HTR-8/SVneo (cell line): ENCODE measurements at regions not wholly inside any gene's neighbourhood (a gene's known extent, or its start where the extent isn't known, plus 50 kb on each side); places are given as distances from the start of the nearest gene placed in this dataset.

Source experiments
- DNase-seq: peaks from one replicate; pipeline ENCODE4 v3.0.0; 2011; ENCODE audit warnings: low spot score, mixed read lengths; ENCODE audit not compliant: insufficient read length
- FAIRE-seq: peaks from 2 replicates; lab custom pipeline; 2011; peaks lifted over from hg19 to GRCh38; lab: Jason Lieb, UNC

DNA sequence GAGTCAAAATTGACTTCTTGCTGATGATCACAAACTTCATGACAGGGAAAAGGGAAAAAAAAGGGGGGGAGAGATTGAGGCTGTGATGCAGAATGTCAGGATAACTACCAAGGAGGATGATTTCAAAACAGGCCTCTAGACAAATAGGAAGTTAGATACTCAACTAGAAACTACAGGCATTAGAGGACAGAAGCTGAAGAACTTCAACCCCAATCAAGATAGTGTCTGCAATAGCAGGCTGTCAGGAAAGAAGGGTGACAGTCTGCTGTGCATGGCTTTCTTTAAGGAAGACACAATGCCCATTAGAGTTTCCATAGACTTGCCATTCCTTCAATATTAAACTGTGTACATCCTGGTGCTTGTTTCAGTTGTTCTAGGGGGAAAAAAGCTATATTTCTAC is 257.2 kb downstream of the TTLL7 start:
- FAIRE-seq: no peak
- DNase-seq: no peak

DNA sequence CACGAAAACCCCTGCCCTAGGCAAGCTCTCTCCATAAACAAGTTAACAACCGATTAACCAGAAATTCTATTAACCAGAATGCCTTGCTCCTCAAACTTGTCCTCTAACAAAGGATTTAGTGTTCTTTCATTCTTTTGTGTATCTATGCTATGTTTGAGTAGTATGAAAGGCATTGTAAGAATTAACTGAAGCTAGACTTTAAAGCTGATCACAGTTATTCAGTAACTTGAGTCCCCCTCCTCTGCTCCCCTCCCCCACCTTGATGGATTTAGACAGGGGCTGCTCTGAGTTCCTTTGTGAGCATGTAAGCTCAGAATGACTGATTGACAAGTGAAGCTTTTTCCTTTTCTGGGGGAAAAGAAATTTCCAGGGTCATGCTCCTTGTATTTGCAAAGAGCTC is 257.6 kb downstream of the TTLL7 start:
- FAIRE-seq (no peak), DNase-seq (no peak)

DNA sequence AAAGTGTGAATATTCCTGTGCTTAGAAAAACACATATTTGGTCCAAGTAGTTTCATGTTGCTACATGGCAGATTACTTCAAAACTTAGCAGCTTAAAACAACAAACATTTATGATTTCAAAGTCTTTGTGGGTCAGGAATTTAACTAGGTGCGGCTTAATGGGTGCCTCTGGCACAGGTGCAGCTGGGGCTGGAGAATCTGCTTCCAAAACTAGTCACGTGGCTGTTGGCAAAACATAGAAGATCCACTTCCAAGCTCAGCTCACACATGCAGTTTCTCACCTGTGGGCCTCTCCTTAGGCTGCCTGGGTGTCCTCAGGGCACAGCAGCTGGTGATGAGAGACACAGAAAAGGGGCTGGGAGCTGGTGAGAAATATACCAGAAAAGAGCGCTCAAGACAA is 263.4 kb downstream of the TTLL7 start:
- no peak for FAIRE-seq
- no peak for DNase-seq

DNA sequence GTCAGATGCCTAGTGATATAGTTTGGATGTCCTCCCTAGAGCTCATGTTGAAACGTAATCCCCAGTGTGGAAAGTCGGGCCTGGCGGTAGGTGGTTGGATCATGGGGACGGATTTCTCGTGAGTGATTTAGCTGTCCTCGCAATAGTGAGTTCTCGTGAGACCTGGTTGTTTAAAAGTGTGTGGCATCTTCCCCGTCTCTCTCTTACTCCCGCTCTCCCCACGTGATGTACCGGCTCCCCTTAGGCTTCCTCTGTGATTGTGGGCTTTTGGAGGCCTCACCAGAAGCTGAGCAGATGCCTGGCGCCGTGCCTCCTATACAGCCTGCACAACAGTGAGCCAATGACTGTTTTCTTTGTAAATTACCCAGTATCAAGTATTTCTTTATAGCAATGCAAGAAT is 264.5 kb downstream of the TTLL7 start:
- no peak for DNase-seq

DNA sequence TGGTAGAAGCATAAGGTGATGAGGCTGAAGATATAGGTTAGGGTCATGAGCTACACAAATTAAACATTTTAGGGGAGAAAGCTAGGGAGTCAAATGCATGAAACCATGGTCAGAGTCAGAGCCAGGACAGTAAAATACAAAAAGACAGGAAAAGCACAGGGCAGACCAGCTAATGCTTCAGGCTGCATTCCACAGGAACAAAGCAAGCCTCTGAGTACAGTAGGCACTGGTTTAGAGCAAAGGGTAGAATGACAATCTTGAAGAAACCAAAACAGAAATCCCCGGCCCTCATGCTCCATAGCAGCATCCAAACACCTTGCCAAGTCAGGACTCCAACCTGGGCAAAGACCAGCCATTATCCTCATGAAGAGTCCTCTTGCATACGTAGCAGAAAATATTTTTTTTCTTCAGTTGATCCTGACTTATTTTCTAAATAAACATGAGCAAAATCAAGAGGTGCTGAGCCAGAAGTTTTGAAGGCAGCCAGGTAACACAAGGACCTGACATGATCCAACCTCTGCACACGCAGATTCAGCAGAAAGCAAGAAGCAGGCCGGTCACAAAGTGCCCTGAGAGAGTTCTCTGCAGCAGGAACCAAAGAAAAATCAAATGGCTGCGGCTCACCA is 273.1 kb downstream of the TTLL7 start:
- FAIRE-seq: no peak
- no peak for DNase-seq

More for the DNA sequence above, 264.5 kb downstream of the TTLL7 start:
- no peak for FAIRE-seq

DNA sequence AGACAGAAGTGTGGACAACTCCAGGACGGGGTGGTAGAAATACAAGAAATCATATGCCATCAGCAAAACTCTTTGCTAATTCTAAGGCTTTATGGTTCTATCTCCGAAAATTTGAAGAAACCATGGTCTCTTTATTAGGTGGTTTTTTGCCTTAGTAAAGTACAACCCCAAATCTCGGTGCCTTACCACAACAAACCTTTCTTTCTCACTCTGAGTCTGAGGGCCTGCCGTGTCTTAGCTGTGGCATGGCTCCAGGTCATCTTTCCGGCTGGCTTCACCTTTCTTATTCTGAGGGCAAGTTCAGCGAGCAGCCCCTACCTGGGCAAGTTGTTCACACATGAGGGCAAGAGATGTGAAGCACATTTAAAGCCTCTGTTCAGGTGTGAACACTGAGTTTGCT is 280.6 kb downstream of the TTLL7 start:
- DNase-seq (no peak), FAIRE-seq (no peak)

DNA sequence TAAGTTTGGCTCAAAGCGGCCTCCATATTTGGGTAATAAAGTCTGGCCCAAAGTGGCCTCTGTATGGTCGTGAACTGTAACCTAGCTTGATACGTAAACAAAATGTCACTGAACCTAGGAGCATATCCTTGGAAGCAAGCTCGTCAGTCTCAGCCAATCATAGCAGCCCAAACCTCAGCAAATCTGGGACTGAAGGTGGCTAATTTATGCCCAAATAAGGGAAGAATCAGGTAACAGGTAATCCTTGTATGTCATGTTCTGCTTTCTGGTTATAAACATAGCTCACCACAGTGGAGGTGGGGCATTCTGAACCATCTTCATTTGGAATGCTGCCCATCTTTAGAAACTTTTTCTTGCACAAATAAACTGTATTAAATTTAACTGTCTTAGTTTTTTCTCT is 281.1 kb downstream of the TTLL7 start:
- no peak for DNase-seq
- FAIRE-seq: no peak

DNA sequence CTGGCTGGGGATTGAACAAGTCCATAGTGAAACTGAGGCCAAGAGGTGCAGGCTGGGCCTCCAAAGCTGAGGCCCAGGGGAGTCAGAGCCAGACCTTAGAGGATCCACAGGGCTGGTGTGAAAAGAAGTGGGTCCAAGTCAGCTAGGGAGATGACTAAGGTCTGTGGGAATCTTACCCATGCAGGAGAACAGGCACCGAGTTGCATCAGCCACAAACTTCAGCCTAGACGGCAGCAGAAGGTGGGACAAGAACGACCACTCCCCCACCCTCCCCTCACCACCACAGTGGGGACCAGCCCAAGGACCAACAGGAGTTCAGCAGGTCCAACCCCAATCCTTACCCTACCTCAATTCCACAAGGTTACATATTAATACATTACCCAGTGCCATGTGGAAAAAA is 282.3 kb downstream of the TTLL7 start:
- FAIRE-seq (no peak), DNase-seq (no peak)

DNA sequence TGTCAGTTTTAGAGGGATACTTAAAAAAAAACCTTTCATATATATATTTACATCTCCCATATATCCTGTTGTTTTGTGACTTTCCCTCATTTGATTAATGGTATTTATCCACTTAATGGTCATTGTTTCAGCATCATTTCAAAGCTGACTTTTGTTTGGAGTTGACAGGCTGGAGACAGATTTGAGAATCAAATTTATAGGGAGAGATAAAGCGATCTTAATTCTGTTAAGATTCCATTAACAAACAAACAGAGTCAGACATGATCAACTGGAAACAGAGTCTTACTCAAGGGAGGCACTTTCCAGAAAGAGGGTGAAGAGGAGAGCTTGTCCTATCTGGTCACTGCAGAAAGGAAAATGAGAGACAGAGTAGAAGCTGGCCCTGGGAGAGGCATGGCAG is 283.4 kb downstream of the TTLL7 start:
- DNase-seq (no peak), FAIRE-seq (no peak)

DNA sequence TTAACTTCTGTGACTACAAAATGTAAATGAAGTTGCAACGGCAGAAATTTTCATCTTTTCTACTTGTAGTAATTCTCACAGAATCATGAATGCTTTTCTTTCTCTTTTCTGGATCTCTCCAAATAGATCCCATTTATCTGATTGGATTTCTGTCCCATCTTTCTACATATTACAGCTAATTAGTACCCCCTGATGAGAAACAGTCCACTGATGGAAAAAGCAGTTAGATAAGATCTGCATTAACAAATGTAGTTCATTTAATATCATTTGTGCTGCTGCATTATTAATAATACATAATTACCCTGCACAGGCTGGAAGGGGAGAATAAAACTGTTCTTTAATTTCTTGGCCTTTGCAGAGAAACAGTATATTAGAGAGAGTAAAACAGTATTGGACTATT is 289.3 kb downstream of the TTLL7 start:
- DNase-seq: no peak
- FAIRE-seq: no peak

DNA sequence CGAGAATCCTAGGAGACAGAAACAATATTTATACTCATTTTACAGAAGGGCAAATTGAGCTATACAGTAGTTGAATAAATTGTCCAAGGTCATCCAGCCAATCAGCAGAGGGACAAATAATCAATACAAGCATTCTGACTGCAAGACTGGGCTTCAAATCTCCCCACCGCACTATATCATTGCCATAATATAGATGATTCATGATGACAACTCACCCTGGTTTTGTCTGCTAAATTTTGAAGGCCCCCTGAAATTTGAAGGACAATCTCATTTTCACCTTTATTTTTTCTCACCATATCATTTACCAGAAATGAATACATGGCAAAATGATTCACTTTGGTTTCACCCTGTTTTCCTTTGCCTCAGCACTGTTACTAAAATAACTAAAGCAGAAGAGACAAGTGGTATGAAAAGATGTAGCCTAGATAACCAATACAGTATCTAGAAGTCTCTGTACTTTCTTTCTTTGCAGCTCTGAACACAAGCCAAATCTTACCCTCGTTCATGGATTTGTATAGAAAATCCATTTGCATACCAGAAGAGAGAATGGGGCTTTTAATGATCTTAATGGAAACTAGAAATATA is 292.5 kb downstream of the TTLL7 start:
- FAIRE-seq: no peak
- no peak for DNase-seq

DNA sequence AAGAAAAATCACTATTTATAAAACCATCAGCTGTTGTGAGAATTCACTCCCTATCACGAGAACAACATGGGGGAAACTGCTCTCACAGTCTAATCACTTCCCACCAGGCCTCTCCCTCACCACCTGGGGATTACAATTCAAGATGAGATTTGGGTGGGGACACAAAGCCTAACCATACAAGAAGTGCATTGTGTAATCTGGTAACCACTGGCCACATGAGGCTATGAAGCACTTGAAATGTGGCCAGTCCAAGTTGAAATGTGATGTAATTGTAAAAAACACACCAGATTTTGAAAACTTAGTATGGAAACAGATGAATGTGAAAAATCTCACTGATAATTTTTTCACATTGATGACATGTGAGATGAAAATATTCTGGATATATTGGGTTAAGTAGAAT is 293.8 kb downstream of the TTLL7 start:
- no peak for FAIRE-seq

DNA sequence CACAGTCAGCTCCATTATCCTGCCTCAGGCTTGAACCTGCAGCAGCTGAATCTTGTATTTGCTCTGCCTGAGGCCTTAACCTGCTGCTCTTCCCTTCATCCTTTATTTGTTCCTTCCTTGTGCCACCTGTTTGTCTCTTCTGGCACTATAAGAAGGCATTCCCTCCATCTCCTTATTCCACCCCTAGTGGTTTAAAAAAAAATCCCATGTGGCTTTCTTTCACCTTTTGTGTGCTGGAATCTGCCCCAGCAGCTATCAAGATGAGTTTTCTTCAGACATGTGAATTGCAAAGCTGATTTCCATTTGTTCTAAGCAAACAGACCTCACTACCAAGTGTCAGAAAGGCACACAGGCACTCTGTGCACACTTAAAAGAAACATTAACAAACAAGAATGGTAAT is 294.6 kb downstream of the TTLL7 start:
- FAIRE-seq (no peak), DNase-seq (no peak)

More for the DNA sequence above, 293.8 kb downstream of the TTLL7 start:
- DNase-seq: no peak

DNA sequence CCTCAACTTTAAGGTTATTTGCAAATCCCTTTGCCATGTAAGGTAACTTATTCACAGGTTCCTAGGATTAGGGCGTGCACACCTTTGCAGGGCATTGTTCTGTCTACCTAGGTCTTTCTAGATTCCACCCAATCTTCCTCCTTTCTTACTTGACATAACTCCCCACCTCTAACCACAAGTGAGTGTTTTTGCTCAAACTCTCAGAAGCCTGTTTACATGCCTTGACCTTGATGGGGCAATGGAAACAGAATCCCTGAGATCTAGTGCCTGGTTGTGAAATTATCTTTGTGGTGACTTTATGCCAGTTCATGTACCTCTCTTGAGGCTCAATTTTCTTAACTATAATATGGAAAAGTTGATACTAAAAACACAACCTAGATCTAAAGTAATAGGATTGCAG is 296.6 kb downstream of the TTLL7 start:
- DNase-seq (no peak), FAIRE-seq (no peak)

DNA sequence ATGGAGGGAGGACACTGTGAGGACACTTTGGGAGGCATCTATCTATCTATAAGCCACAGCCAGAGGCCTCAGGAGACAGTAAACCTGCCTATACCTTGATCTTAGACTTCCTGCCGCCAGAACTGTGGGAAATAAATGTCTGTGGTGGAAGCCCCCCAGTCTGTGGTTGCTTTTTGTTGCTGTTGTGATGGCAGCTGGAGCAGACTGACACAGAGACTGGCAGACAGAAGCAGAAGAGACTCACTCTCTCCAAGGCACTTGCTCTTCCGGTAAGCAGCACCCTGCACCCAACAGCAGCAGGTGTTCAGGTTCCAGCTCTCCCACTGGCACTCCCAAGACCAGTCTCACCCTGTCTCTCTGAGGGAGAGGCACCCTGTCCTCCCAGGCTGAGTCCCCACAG is 297.6 kb downstream of the TTLL7 start:
- DNase-seq: no peak
- no peak for FAIRE-seq

DNA sequence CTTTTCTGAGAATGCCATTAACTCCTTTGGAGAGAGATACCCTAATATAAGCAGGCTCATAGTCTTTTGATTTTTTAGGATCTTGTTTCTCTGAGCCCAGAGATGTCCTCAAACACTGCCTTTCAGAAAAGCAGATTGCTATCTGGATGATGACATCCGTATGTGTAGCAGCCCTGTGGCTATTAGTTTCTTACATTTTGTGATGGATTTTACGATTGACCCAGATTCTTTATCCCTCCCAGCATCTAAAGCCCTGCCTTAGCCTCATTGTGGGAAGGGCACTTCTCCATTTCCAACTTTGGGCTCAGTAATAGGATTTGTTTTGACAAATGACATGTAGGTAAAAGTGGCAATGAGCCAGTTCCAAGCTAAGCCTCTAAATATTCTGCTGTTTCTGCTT is 300.3 kb downstream of the TTLL7 start:
- DNase-seq: no peak
- FAIRE-seq: no peak

DNA sequence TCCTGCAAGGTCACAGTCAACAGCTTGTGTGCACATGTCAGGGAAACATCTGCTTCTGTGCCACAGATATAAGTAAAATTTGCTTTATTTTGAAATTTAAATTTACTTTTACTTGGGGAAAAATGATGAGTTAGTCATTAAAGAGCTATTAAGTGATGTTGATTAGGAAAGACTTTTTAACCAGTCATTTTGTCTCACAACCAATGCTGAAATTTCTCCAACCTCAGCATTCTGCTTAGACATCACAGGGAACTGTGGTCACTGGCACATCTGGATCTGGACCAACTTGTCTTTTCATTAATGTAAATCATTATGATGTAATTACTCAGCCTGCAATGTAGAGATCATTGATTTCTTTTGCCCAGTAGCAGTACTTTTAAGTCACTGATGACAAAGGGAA is 301.0 kb downstream of the TTLL7 start:
- no peak for FAIRE-seq
- no peak for DNase-seq

DNA sequence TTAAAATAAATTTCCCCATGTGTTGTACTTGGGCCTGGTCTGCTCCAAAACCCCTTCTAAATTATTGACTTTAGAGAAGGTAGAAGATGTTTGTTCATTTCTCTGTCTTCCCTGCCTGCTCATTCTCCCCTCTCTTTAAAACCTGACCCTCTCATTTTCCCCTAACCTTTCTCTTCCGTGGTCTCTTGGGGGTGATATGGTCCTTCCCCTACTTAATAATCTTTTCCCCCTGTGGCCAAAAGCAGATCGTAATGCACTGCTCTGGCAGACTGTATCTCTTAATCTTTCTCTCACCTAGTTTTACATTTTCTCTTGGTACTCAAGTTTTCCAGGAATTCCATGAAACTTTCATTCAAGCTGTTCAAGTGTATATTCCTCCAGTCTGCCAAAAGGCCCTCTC is 301.7 kb downstream of the TTLL7 start:
- no peak for FAIRE-seq
- no peak for DNase-seq

DNA sequence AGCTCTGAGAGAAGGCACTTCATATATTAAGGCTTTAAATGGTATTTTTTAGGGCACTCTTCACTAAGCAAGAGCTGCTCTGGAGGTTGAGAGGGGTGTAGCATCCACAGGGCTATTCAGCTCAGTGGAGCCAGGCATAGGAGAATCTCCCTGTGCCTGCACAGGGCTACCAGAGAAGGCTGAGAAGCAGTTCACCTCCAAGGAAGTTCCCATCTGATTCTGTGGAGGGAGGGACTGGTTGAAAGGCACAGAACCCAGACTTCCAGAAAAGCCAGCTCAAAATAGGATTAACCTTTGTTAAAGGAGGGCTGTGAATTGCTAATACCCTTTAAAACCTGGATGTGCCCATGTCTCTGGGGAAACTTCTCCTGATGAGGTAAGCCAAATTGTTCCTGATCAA is 304.5 kb downstream of the TTLL7 start:
- DNase-seq: no peak
- no peak for FAIRE-seq

DNA sequence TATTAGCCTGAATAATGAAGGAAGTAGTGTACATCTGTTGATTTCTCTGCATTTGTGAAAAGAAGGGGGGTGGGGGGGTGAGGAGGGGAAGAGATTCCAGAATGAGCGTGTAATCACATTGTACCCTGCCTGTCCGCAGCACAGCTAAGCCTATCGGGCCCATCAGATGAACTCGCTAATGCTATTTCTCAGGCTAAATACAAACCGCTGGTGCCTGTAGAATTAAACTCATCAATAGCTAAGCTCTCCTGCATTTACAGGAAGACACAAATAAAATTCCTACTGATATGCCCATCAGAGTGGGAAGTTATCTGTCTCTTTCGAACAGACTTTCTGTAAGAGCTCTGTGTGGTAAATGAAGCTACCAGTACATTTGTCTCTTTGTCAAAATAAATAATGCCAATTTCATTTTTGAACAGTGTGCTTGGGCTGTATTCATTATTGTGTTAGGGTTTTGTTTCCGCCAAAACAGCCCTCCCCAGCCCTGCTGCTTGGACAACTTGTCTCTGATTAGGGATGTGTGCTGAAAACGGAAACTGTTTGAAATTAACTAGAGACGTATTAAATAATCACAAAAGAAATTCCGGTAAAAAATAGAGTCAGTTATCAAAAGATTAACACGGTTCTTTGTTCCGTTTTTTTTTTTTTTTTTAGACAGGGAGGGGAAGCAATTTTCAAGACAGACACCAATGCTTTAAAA is 305.4 kb downstream of the TTLL7 start:
- FAIRE-seq (no peak), DNase-seq (no peak)

DNA sequence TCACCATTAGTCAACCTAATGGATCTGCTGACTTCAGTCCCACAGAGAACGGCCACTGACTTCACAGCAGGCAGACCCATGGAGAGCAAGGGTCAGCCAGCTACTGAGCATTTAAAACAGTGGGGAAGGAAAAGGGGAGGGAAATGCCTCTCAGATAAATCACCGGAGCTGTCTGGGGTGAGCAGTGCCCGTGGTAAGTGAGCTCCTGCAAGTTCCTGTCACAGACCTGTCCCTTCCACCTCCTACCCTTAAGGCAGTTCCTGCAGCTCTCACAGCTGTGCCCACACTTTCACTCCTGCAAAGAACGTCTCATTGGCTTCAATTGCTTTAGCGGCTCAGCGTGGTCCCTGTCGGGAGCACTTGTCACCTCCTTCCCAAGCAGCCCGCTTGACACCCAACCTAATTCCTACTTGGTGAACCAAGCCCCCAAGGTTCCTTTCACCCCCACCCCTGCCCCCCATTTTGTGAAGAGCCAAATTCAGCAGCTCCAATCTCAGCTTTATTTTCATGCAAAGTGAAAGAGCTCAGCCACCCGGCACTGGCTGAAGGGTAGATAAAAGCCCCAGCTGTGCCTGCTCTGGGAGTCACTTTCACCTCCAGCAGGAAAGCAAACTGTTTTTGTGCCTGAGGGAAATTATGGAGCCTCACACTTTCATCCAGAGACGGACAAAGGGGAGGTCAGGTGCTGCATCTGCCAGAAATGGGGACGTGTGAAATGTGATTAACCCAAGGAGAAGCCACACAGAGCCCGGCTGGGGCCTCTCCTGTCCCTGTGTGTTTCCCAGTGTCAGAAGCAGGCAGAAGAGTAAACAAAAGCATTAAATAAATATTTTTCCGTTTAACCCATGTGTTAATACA is 306.2 kb downstream of the TTLL7 start:
- FAIRE-seq (no peak), DNase-seq (peak; percentile 17)
